SK-N-SH treated with all-trans-retinoic acid at 6 μM for 48 hours (cell line): ENCODE measurements at regions not wholly inside any gene's neighbourhood (a gene's known extent, or its start where the extent isn't known, plus 50 kb on each side); places are given as distances from the start of the nearest gene placed in this dataset.

Experiments used
- ATAC-seq: fragments of 200-7000 bp; cut with Tn5 transposase; 3 replicates; pipeline ENCODE4 v1.9.1; 2020; ENCODE audit warnings: mild to moderate bottlenecking, moderate library complexity
- ARNTL ChIP-seq: fragments of 450-650 bp; formaldehyde crosslinking; IDR thresholded peaks from 2 replicates; pipeline ENCODE4 v1.5.0; 2020; ENCODE audit warnings: low read depth, mild to moderate bottlenecking, moderate library complexity, borderline replicate concordance
- CREB5 ChIP-seq: fragments of 250-450 bp; sonication (Bioruptor Pico); IDR thresholded peaks from 2 replicates; pipeline ENCODE4 v1.5.1; 2020; ENCODE audit warnings: low read depth, mild to moderate bottlenecking, moderate library complexity
- CSDC2 ChIP-seq: fragments of 250-450 bp; sonication (Bioruptor Pico); IDR thresholded peaks from 2 replicates; pipeline ENCODE4 v1.5.0; 2020; ENCODE audit warnings: mild to moderate bottlenecking, moderate library complexity
- CSRNP3 ChIP-seq: fragments of 250-450 bp; sonication (Bioruptor Pico); IDR thresholded peaks from 2 replicates; pipeline ENCODE4 v1.5.1; 2021; ENCODE audit warnings: mild to moderate bottlenecking, moderate library complexity
- ESRRG ChIP-seq: fragments of 250-450 bp; sonication (Bioruptor Pico); IDR thresholded peaks from 2 replicates; pipeline ENCODE4 v1.6.1; 2021; ENCODE audit warnings: mild to moderate bottlenecking
- GLIS3 ChIP-seq: fragments of 250-450 bp; sonication (Bioruptor Pico); IDR thresholded peaks from 2 replicates; pipeline ENCODE4 v1.5.0; 2020; ENCODE audit warnings: mild to moderate bottlenecking, moderate library complexity
- OSR1 ChIP-seq: fragments of 250-450 bp; sonication (Bioruptor Pico); IDR thresholded peaks from 2 replicates; pipeline ENCODE4 v1.8.0; 2022; ENCODE audit warnings: moderate library complexity, mild to moderate bottlenecking, inconsistent platforms
- PPARA ChIP-seq: fragments of 250-450 bp; sonication (Bioruptor Pico); IDR thresholded peaks from 2 replicates; pipeline ENCODE4 v1.5.0; 2020; ENCODE audit warnings: mild to moderate bottlenecking, borderline replicate concordance
- RARB ChIP-seq: fragments of 250-450 bp; sonication (Bioruptor Pico); IDR thresholded peaks from 2 replicates; pipeline ENCODE4 v1.8.0; 2021; ENCODE audit warnings: mild to moderate bottlenecking, moderate library complexity
- SNAI2 ChIP-seq: fragments of 250-450 bp; sonication (Bioruptor Pico); IDR thresholded peaks from 2 replicates; pipeline ENCODE4 v1.5.0; 2020; ENCODE audit warnings: mild to moderate bottlenecking, moderate library complexity
- TCF4 ChIP-seq: fragments of 250-450 bp; sonication (Bioruptor Pico); IDR thresholded peaks from 2 replicates; pipeline ENCODE4 v1.8.0; 2021; ENCODE audit warnings: mild to moderate bottlenecking, moderate library complexity, borderline replicate concordance
- TSHZ2 ChIP-seq: fragments of 250-450 bp; sonication (Bioruptor Pico); IDR thresholded peaks from 2 replicates; pipeline ENCODE4 v1.5.0; 2020; ENCODE audit warnings: mild to moderate bottlenecking, moderate library complexity
- ZC3H10 ChIP-seq: fragments of 250-450 bp; sonication (Bioruptor Pico); IDR thresholded peaks from 2 replicates; pipeline ENCODE4 v1.5.1; 2021; ENCODE audit warnings: mild to moderate bottlenecking, moderate library complexity
- ZFP3 ChIP-seq: fragments of 250-450 bp; sonication (Bioruptor Pico); IDR thresholded peaks from 2 replicates; pipeline ENCODE4 v1.5.0; 2020; ENCODE audit warnings: mild to moderate bottlenecking, moderate library complexity
- ZFP30 ChIP-seq: fragments of 450-650 bp; formaldehyde crosslinking; IDR thresholded peaks from 2 replicates; pipeline ENCODE4 v1.5.0; 2022; ENCODE audit warnings: mild to moderate bottlenecking, moderate library complexity
- ZNF565 ChIP-seq: fragments of 450-650 bp; formaldehyde crosslinking; conservative IDR thresholded peaks from 2 replicates; pipeline ENCODE4 v1.5.0; 2020; ENCODE audit warnings: low read depth, mild to moderate bottlenecking, moderate library complexity
- ZNF70 ChIP-seq: fragments of 450-650 bp; formaldehyde crosslinking; IDR thresholded peaks from 2 replicates; pipeline ENCODE4 v1.5.0; 2020; ENCODE audit warnings: mild to moderate bottlenecking, moderate library complexity
- ZNF8 ChIP-seq: fragments of 450-650 bp; formaldehyde crosslinking; IDR thresholded peaks from 2 replicates; pipeline ENCODE4 v1.5.0; 2020; ENCODE audit warnings: mild to moderate bottlenecking, moderate library complexity
- TF ChIP-seq, protein P1 (sequence below): fragments of 250-450 bp; sonication (Bioruptor Pico); IDR thresholded peaks from 2 replicates; pipeline ENCODE4 v1.8.0; 2021; ENCODE audit warnings: low read depth, mild to moderate bottlenecking, moderate library complexity, borderline replicate concordance
- TF ChIP-seq, protein P2 (sequence below): fragments of 250-450 bp; sonication (Bioruptor Pico); IDR thresholded peaks from 2 replicates; pipeline ENCODE4 v1.8.0; 2020; ENCODE audit warnings: mild to moderate bottlenecking, moderate library complexity, borderline replicate concordance

DNA sequence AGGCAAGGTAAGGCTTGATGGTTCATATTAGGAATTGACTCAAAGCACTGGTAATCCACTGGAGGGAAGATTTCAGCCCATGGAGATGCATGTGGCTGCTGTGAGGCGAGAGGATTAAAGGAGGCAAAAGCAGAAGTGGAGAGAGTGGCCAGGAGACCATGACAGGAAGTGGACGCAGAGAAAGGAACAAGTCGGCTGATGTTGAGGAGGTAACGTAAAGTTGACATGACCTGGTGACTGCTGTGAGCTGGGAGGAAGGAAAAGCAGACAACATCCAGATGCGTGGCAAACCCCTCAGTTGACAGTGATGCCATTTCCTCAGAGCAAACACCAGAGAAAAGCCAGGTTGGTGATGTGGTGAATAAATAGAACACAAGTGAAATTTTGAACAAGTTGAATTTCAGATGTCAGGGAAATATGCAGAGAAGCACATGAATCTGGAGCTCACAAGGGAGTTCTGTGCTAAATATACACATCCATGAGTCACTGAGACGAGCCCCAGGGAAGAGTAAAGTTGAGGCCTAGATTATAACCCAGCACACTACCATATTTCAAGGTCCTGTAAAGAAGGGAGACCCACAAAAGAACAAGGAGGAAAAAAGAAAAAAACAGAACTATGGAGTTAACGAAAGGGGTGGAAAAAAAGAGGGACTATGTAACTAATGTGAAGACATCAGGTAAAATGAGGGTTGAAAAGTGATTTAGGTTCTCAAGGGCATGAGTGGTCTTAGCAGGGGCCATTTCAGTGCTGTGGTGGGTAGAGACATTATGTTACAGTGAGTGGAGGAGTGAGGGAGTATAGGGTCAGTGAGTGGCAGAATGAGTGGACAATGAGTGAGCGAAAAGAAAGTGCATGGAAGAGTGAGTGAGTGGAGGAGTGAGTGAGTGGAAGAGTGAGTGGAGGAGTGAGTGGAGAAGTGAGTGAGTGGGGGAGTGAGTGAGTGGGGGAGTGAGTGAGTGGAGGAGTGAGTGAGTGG is 61.6 kb upstream of the GZMB start:
- ATAC-seq, result no peak
- no peak for TF ChIP-seq ESRRG (CRISPR knock-in tag)
- no peak for TF ChIP-seq ZNF8 (CRISPR knock-in tag)
- TF ChIP-seq GLIS3 (CRISPR knock-in tag), result no peak
- no peak for TF ChIP-seq ZNF70 (CRISPR knock-in tag)
- no peak for TF ChIP-seq CSDC2 (CRISPR knock-in tag)
- no peak for TF ChIP-seq OSR1 (CRISPR knock-in tag)
- TF ChIP-seq SNAI2 (CRISPR knock-in tag), result no peak
- no peak for TF ChIP-seq ZFP3
- no peak for TF ChIP-seq CREB5 (CRISPR knock-in tag)
- no peak for TF ChIP-seq CSRNP3
- TF ChIP-seq, all 23 proteins: peak for 0

GRCh38 chr14:24694680-24695079 is 60.7 kb upstream of the GZMB start:
- ATAC-seq, result no peak
- TF ChIP-seq ZNF70 (CRISPR knock-in tag), result no peak
- no peak for TF ChIP-seq ESRRG (CRISPR knock-in tag)
- TF ChIP-seq CSDC2 (CRISPR knock-in tag), result no peak
- no peak for TF ChIP-seq CREB5 (CRISPR knock-in tag)
- no peak for TF ChIP-seq PPARA (CRISPR knock-in tag)
- TF ChIP-seq, protein P1, sequence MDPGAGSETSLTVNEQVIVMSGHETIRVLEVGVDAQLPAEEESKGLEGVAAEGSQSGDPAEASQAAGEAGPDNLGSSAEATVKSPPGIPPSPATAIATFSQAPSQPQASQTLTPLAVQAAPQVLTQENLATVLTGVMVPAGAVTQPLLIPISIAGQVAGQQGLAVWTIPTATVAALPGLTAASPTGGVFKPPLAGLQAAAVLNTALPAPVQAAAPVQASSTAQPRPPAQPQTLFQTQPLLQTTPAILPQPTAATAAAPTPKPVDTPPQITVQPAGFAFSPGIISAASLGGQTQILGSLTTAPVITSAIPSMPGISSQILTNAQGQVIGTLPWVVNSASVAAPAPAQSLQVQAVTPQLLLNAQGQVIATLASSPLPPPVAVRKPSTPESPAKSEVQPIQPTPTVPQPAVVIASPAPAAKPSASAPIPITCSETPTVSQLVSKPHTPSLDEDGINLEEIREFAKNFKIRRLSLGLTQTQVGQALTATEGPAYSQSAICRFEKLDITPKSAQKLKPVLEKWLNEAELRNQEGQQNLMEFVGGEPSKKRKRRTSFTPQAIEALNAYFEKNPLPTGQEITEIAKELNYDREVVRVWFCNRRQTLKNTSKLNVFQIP (CRISPR knock-in tag), result no peak
- TF ChIP-seq ZFP30, result no peak
- TF ChIP-seq, protein P2, sequence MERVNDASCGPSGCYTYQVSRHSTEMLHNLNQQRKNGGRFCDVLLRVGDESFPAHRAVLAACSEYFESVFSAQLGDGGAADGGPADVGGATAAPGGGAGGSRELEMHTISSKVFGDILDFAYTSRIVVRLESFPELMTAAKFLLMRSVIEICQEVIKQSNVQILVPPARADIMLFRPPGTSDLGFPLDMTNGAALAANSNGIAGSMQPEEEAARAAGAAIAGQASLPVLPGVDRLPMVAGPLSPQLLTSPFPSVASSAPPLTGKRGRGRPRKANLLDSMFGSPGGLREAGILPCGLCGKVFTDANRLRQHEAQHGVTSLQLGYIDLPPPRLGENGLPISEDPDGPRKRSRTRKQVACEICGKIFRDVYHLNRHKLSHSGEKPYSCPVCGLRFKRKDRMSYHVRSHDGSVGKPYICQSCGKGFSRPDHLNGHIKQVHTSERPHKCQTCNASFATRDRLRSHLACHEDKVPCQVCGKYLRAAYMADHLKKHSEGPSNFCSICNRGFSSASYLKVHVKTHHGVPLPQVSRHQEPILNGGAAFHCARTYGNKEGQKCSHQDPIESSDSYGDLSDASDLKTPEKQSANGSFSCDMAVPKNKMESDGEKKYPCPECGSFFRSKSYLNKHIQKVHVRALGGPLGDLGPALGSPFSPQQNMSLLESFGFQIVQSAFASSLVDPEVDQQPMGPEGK, result no peak
- TF ChIP-seq RARB (CRISPR knock-in tag), result no peak
- TF ChIP-seq TSHZ2, result no peak
- no peak for TF ChIP-seq ARNTL (CRISPR knock-in tag)
- no peak for TF ChIP-seq TCF4 (CRISPR knock-in tag)
- no peak for TF ChIP-seq CSRNP3
- no peak for TF ChIP-seq OSR1 (CRISPR knock-in tag)
- no peak for TF ChIP-seq ZNF8 (CRISPR knock-in tag)
- no peak for TF ChIP-seq GLIS3 (CRISPR knock-in tag)
- TF ChIP-seq ZFP3, result no peak
- TF ChIP-seq ZC3H10 (CRISPR knock-in tag), result no peak
- no peak for TF ChIP-seq ZNF565 (CRISPR knock-in tag)
